T follicular helper cell (primary cell): ENCODE measurements at regions not wholly inside any gene's neighbourhood (a gene's known extent, or its start where the extent isn't known, plus 50 kb on each side); places are given as distances from the start of the nearest gene placed in this dataset.
"Not testable (repeated sequence)": the region's sequence is repeated elsewhere in the genome, so short reads cannot be mapped to it uniquely, and the experiment has no call there.

Experiments used
- DNase-seq: peaks from one replicate; pipeline ENCODE4 v3.0.0-alpha.2; 2020; ENCODE audit warnings: low read depth

DNA sequence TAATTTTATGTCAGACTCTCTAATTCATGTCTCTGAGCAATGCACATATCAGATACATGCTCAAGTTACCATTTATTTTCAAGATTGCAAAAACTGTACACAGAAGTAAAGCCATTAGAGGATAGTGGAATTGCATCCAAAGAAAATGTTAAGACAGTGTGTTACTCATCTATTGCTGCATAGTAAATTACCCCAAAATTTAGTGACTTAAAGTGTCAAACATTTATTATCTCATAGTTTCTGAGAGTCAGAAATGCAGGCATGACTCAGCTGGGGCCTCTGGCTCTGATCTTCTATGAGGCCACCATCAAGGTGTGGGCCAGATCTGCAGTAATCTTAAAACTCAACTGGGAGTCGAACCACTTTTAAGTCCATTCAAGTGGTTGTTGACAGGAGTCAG is 275.2 kb downstream of the QDPR start:
- DNase-seq = no peak

GRCh38 chr4:17234678-17235077 is 277.2 kb downstream of the QDPR start:
- DNase-seq = no peak

- DNase-seq = no peak
These were observed 279.2 kb downstream of the QDPR start for GRCh38 chr4:17232566-17233253.

DNA sequence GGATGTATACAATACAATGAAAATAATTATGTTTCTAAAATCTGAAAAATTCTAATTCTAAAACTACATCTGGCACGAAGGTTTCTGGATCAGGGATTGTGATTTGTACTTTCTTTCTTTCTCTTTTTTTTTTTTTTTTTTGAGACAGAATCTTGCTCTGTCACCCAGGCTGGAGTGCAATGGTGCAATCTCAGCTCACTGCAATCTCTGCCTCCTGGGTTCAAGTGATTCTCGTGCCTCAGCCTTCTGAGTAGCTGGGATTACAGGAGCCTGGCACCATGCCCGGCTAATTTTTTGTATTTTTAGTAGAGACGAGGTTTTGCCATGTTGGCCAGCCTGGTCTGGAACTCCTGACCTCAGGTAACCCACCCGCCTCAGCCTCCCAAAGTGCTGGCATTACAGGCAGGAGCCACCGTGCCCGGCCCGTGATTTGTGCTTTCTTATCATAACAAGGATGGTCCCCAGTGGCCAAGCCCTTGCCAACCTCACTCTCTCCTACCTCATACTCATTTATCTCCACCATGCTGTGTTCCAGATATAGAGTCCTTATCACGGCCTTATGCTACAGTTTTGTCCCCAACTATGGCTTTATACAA is 279.9 kb downstream of the QDPR start:
- DNase-seq = not testable (repeated sequence)

- DNase-seq = no peak
These were observed 281.2 kb downstream of the QDPR start for GRCh38 chr4:17230727-17231126.

DNA sequence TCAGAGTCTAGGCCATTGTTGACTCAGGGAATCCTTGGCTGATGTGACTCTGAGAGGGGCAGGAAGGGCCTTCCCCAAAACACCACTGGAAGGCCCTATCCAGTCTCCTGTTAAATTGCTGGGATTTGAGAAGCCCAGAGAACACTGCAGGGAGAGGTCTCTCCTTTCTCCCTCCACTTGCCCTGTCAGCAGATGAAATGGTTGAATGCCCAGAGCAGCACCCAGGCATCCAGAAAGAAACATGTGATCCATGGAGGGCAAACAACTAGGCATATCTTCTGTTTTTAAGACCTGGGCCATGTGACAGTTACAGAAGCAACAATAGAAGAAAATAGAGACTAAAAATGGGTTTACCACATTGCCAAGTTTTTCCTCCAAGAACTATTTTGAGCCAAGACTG is 291.1 kb downstream of the QDPR start:
- DNase-seq = no peak

DNA sequence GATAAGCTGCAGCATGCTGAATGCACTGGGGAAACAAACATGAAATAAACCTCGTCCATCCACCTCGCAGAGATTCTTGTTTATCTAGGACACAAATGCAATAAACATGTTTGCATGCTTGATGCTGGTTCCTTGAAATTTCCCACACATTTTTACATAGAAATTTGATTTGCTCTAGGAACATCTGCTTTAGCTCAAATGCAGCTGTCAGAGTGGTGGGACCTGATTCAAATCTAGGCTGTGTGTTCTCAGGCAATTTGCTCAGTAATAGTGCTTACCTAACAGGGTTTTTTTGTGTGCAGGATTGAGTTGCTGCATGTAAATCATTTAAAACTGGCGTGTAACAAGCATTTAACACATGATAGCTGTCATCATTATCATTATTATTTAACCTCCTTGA is 293.1 kb downstream of the QDPR start:
- no peak for DNase-seq

DNA sequence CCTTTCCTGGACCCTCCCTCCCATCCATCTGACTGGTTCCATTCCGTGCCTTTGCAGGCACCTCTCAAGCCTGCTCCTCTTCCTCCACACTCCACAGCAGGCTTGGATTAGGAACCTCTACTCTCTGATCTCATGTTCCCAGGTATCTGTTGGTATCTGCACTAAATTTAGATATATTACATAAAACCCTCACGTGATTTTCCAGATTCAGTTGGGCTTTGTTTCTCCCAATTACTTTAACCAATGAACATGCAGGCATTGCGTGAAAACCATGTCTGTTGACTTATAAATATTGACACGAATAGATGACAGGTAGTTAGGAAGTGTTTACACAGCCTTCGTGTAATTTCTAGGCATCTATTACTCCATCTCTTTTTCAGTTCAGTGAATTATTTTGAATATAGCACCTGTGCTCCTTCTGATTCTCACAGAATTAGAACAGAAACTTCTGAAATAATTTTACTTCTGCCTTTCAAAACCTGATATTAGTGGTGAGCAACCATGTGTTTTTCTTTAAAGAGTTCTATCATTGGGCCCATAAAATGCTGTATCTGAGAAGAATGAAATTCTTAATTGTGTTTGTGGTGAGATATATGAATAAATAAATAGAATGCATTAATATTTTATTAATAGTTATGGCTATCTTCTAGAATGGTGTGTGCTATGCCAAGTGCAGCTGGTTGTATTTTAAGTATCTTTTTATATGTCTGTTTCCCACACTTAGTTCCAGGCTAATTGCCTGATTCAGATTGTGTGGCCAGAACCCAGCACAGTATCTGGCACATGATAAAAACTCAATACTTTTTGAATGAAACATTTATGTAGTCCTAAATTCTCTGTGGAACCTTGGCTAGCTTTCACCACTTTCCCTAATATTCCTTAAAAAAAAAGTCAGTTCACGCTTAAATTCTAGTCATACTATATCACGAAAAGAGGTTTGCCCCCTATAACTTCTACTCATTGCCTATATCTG is 304.8 kb downstream of the QDPR start:
- no peak for DNase-seq

DNA sequence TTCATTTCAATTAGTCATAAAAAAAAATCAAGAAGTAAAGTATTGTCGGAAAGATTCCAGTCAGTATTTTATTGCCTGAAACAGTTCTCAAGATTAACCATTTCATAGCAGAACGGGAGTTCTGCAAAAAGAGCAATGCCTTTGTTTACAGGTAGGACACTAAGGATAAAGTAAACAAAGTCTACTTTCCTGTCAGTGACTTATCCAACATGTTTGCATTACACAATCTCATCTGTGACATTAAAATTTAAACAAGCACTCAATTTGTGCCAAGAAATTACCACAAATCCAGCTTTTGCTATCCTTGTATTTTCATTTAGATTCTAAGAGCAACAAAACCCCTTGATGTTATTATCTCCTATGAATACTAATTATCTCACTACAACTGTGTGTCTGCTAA is 306.5 kb upstream of the LDB2 start:
- no peak for DNase-seq

DNA sequence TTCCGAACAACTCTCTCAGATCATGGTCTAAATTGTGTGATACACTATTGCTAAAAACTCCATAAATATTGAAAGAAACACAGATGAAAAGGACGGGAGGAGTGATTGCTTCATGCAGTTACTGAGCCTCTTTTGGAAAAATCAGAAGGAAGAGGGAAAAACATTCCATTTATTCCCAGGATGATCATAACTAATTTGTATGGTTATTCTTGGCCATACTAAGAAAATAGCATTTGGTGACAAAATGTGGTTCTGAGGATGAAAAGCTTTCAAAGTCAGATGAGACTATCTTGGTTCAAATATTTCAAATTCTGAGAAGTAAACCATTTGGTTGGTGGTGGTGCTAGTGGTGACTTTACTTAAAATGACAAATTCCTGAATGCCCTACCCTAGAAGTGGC is 305.4 kb upstream of the LDB2 start:
- no peak for DNase-seq

- no peak for DNase-seq
These were observed 298.6 kb upstream of the LDB2 start for GRCh38 chr4:17197070-17197469.

DNA sequence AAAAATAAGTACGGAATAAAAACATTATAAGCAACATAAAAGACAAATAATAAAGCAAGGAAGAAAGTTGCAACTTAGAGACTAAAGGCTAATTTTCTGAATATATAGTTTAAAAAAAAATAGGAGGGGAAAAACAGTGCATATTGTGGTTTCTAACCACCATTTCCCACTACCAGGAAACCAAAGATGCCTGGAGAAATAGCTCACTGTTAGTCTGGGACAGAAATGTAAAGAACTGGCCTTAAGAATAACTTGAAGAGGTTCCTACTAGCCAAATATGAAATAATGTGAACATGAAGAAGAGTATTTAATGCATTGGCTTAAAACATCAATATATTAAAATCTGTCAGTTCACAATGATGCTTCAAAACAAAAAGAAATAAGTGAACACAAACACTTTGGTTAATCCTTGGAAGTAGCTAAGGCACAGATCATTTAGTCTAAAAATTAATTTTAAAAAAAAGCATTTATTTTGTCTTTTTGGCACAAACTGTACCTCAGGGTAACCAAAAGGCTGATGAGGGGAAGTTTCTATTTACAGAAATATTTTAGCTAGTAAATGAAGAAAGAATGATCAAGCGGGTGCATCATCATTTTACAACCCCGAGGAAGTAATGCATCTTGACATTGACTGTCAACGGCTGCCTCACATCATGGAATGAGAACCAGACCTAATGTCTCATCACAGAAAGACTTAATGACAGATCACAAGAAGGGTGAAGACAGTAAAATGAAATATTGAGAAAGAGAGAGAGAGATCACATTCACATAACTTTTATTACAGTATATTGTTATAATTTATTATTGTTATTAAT is 297.2 kb upstream of the LDB2 start:
- DNase-seq = no peak

- DNase-seq = no peak
These were observed 296.1 kb upstream of the LDB2 start for GRCh38 chr4:17194586-17194985.

GRCh38 chr4:17189759-17190158 is 291.3 kb upstream of the LDB2 start:
- no peak for DNase-seq

DNA sequence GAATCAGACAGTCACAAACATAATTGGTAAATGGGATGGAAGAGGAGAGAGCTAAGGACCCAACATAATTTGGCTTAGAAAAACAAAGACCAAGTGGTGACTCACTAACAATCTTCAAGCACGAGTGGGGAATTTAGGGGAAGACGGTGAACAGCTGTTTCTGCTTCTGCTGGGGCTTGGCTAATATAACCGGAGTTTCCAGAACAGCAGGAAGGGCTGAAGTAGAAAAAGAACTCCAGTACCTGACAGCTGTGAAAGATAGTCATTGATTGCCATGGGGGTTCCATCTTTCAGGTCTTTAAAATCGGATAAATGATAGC is 290.9 kb upstream of the LDB2 start:
- no peak for DNase-seq

DNA sequence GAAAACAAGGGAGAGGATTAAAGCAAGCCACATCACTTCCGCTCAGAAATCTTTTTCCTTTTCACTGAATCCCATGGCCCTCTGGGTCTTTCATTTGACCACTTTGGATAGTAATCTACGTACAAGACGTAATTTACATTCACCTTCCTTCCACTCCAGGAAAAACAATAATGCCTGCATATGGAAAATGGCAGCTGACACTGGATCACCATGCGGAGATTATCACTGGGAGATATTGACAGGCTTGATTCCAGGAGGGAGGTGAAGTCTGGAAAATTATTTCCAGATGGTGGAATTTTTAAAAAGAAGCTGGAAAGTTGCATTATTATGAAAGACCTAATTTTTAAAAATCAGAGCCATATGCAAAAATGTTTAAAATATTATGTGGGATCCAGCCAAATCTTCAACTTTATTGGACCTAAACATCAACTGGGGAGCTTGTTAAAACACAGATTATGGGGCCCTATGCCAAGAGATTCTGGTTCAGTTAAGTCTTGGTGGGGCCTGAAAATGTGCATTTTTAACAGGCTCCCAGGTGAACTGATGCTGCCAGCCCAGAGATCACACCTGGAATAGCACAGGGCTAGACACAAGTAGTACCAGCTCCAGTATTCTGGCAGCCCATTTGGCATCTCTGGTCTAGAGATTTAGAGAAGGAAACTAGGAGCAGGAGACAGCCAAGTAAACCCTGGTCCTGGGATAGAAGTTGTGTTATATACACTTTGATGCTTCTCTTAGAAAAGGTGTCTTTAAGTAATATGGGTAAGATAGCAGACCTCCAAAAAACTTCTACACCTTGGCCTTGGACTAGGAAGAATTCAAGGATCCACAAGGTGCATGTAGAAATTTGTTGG is 290.3 kb upstream of the LDB2 start:
- DNase-seq = no peak

DNA sequence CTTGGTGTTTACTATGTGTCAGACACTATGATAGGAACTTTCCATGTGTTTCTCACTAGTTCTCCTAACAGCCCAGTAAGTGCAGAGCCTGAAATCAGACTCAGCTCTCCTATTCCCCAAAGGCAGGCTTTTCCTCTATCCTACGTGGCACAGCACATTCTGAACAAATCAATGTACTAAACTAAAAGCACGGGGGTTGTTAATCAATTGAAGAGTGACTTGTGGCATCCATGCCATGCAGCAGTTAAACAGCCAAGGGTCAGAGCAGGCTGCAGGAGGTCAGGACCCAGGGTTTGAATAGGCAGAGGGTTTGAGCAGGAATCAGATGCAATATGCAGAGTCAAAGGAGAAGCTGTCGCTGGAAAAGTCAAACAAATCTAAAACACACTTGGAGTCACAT is 289.7 kb upstream of the LDB2 start:
- DNase-seq = no peak

DNA sequence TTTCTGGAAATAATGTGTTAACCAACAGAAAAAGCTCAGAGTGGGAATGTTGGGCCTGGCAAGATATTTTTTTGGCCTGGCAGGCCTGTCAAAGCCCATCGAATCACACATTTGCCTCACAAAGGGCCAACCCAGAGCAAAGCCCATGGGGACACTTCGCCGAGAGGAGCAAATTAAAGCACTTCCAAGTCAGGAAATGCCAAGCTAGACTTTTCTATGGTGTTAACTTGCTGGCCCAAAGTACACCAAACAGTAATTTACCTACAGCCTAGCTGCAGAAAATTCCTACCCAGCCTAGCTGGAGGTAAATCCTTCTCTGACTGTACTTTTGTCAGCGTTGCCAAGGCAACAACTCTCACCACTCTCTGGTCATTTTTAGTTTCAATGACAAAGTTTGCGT is 288.6 kb upstream of the LDB2 start:
- no peak for DNase-seq

GRCh38 chr4:17182888-17183287 is 284.4 kb upstream of the LDB2 start:
- DNase-seq = no peak

DNA sequence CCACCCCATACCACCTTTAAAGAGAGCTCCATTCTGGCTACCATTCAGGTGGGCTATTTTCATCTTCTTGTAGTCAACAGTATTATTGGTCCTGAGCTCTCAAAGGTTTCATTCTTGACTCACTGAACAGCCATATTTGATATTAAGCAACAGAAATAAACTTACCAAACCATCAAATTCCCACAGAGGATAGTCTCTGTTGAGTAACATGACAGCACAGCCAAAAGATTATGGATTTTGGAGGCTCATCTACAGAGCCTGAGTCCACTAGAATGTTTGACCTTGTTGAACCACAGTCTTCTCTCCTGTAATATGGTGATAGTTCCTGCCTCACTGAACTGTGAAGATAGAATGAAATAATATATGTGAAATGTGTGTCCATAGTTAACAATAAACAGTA is 276.3 kb upstream of the LDB2 start:
- no peak for DNase-seq

- DNase-seq = no peak
These were observed 274.9 kb upstream of the LDB2 start for GRCh38 chr4:17173300-17173699.
